HepG2 (cell line): ENCODE measurements at regions not wholly inside any gene's neighbourhood (a gene's known extent, or its start where the extent isn't known, plus 50 kb on each side); places are given as distances from the start of the nearest gene placed in this dataset.

Experiments
- ATAC-seq: fragments of 200-7000 bp; cut with Tn5 transposase; 3 replicates; pipeline ENCODE4 v1.9.1; 2020; ENCODE audit warnings: mild to moderate bottlenecking, moderate library complexity
- BruUV-seq: library from RNA; stranded (reverse); fragments of 400-500 nt; replicated peaks from 2 replicates; lab custom pipeline; 2021; lab: Mats Ljungman, UMichigan
- CTCF ChIA-PET: fragments of 300-600 bp; formaldehyde crosslinking; extraction: SDS; loops from one replicate; lab custom pipeline; 2021; ENCODE audit warnings: low total read pairs, inconsistent platforms, low intra/inter-chr PET ratio; lab: Yijun Ruan, JAX
- POLR2A ChIA-PET: fragments of 350-600 bp; sonication (Branson Sonifier 250); formaldehyde crosslinking; loops from one replicate; lab custom pipeline; 2020; ENCODE audit warnings: antibody characterized with exemption, inconsistent platforms; lab: Yijun Ruan, JAX
- DNase-seq: peaks from one replicate; pipeline ENCODE4 v3.0.0-alpha.2; 2015; ENCODE audit warnings: low spot score
- FAIRE-seq: peaks from 3 replicates; lab custom pipeline; 2011; peaks lifted over from hg19 to GRCh38; lab: Jason Lieb, UNC
- H2AFZ ChIP-seq: one replicate; pipeline ENCODE4 v1.6.1; 2011; ENCODE audit warnings: low read length, inconsistent platforms
- H3K27ac ChIP-seq: fragments of 300-600 bp; 3 replicates; pipeline ENCODE4 v1.8.0; 2011; ENCODE audit warnings: mixed run types, mild to moderate bottlenecking, mixed read lengths, low read length, inconsistent platforms; ENCODE audit not compliant: insufficient read depth; ENCODE audit errors: extremely low read length
- H3K27me3 ChIP-seq, 2 experiments: fragments of 200-600 bp in 1 of 2; 2 replicates in 1 of 2; 3 replicates in 1 of 2; pipeline versions ENCODE4 v1.6.0 to v1.8.0; 2011; ENCODE audit warnings: low read length in 2 of 2, mild to moderate bottlenecking in 2 of 2, moderate library complexity in 2 of 2, inconsistent platforms in 1 of 2; ENCODE audit not compliant: insufficient read depth in 2 of 2, control insufficient read depth in 1 of 2
- H3K36me3 ChIP-seq, 2 experiments: fragments of 200-600 bp in 1 of 2; replicated peaks in 1 of 2; 2 replicates in 1 of 2; 3 replicates in 1 of 2; pipeline versions ENCODE4 v1.5.1 to v1.8.0; 2011; ENCODE audit warnings: low read length in 2 of 2, inconsistent platforms in 1 of 2; ENCODE audit not compliant: insufficient read depth in 2 of 2, control insufficient read depth in 1 of 2
- H3K4me1 ChIP-seq: 2 replicates; pipeline ENCODE4 v1.5.1; 2012; ENCODE audit warnings: low read length, inconsistent platforms; ENCODE audit not compliant: insufficient read depth
- H3K4me2 ChIP-seq: 2 replicates; pipeline ENCODE4 v1.6.0; 2011; ENCODE audit warnings: low read depth, low read length, inconsistent platforms
- H3K4me3 ChIP-seq, 3 experiments: fragments of 200-600 bp in 1 of 3; sonication (generic), shearing (Covaris generic) in 1 of 3; replicated peaks in 1 of 3; 2 replicates each; pipeline ENCODE4 v1.5.1; 2011 to 2016; ENCODE audit warnings: low read length in 3 of 3, inconsistent platforms in 2 of 3, low read depth in 2 of 3, mild to moderate bottlenecking in 2 of 3, control low read depth in 1 of 3, mixed read lengths in 1 of 3; ENCODE audit not compliant: insufficient read depth in 1 of 3
- H3K79me2 ChIP-seq: one replicate; pipeline ENCODE4 v1.6.1; 2011; ENCODE audit warnings: low read length, inconsistent platforms; ENCODE audit not compliant: insufficient read depth
- H3K9ac ChIP-seq: 2 replicates; pipeline ENCODE4 v1.6.0; 2011; ENCODE audit warnings: mild to moderate bottlenecking, low read depth, low read length, inconsistent platforms; ENCODE audit not compliant: insufficient read depth
- H3K9me3 ChIP-seq: 2 replicates; pipeline ENCODE4 v1.5.1; 2012; ENCODE audit warnings: mild to moderate bottlenecking, low read length
- H4K20me1 ChIP-seq: 2 replicates; pipeline ENCODE4 v1.6.0; 2011; ENCODE audit warnings: inconsistent platforms, mild to moderate bottlenecking, low read length, moderate library complexity; ENCODE audit not compliant: insufficient read depth
- AGO1 ChIP-seq: fragments of 200-400 bp; formaldehyde crosslinking; IDR thresholded peaks from 2 replicates; pipeline ENCODE4 v1.6.1; 2017; ENCODE audit warnings: mild to moderate bottlenecking, low read depth, low read length, moderate library complexity; ENCODE audit not compliant: poor library complexity, severe bottlenecking
- BHLHE40 ChIP-seq: IDR thresholded peaks from 2 replicates; pipeline ENCODE4 v1.6.1; 2011; ENCODE audit warnings: low read length, improper control_type of control experiment
- ISL2 ChIP-seq: sonication (generic); formaldehyde crosslinking; IDR thresholded peaks from 2 replicates; pipeline ENCODE4 v1.5.0; 2020; ENCODE audit warnings: missing genetic modification reagents
- KLF12 ChIP-seq: sonication (generic); formaldehyde crosslinking; IDR thresholded peaks from 2 replicates; pipeline ENCODE4 v1.4.0; 2020; ENCODE audit warnings: missing genetic modification reagents, borderline replicate concordance
- NBN ChIP-seq: fragments of 450-650 bp; conservative IDR thresholded peaks from 2 replicates; pipeline ENCODE4 v1.6.1; 2017
- NCOA1 ChIP-seq: sonication (generic); formaldehyde crosslinking; IDR thresholded peaks from 2 replicates; pipeline ENCODE4 v1.9.0; 2021; ENCODE audit warnings: missing genetic modification reagents
- PITX1 ChIP-seq: sonication (generic); formaldehyde crosslinking; IDR thresholded peaks from 2 replicates; pipeline ENCODE4 v1.5.1; 2020; ENCODE audit warnings: mild to moderate bottlenecking, missing genetic modification reagents
- REXO4 ChIP-seq: sonication (generic); formaldehyde crosslinking; IDR thresholded peaks from 2 replicates; pipeline ENCODE4 v1.8.0; 2022; ENCODE audit warnings: missing genetic modification reagents, mild to moderate bottlenecking, borderline replicate concordance
- SMYD3 ChIP-seq: sonication (generic); formaldehyde crosslinking; IDR thresholded peaks from 2 replicates; pipeline ENCODE4 v1.8.1; 2023; ENCODE audit warnings: mild to moderate bottlenecking, missing genetic modification reagents
- ZC3H4 ChIP-seq: sonication (generic); formaldehyde crosslinking; IDR thresholded peaks from 2 replicates; pipeline ENCODE4 v1.4.0; 2020; ENCODE audit warnings: missing genetic modification reagents, borderline replicate concordance
- ZNF12 ChIP-seq: sonication (generic); formaldehyde crosslinking; IDR thresholded peaks from 2 replicates; pipeline ENCODE4 v1.5.0; 2020; ENCODE audit warnings: missing genetic modification reagents
- ZNF263 ChIP-seq: sonication (generic); formaldehyde crosslinking; IDR thresholded peaks from 2 replicates; pipeline ENCODE4 v1.4.0; 2020; ENCODE audit warnings: missing genetic modification reagents
- ZNF496 ChIP-seq: sonication (generic); formaldehyde crosslinking; IDR thresholded peaks from 2 replicates; pipeline ENCODE4 v1.8.1; 2023; ENCODE audit warnings: mild to moderate bottlenecking, moderate library complexity, missing genetic modification reagents; ENCODE audit not compliant: insufficient replicate concordance
- ZNF629 ChIP-seq: sonication (generic); formaldehyde crosslinking; conservative IDR thresholded peaks from 2 replicates; pipeline ENCODE4 v1.5.0; 2020; ENCODE audit warnings: missing genetic modification reagents
- WGBS: methylation state at CpG from one replicate; pipeline ENCODE4 v1.1.6; 2017; ENCODE audit warnings: low lambda C conversion rate; 5-methylcytosine and 5-hydroxymethylcytosine counted together
- in situ Hi-C: cut with HindIII; loops from 2 replicates; pipeline ENCODE4 v1.10.0; 2017; ENCODE audit warnings: low pct_unique_long_range_greater_than_20kb; ENCODE audit not compliant: extremely low pct_ligation_motif_present
- intact Hi-C: fragments of 100-400 bp; cut with micrococcal nuclease; formaldehyde crosslinking; loops from one replicate; pipeline ENCODE4 v1.10.0; 2022; ENCODE audit not compliant: unreplicated experiment

GRCh38 chr6:148042536-148042935, 300.1 kb upstream of the SASH1 start:
- Histone ChIP-seq H3K36me3 (no peaks in the 10 kb centered on the region), H3K4me1 (no peaks in the 10 kb centered on the region), H3K4me2 (no peak overlapping the region), H2AFZ (no peak overlapping the region), H4K20me1 (no peaks in the 10 kb centered on the region), H3K79me2 (no peaks in the 10 kb centered on the region), H3K27me3 (no peaks in the 10 kb centered on the region)
- FAIRE-seq, result no peak
- intact Hi-C loops, result no loop called here
- POLR2A ChIA-PET, result no interaction called here
- CTCF ChIA-PET, result no interaction called here
- no peak for DNase-seq
- BruUV-seq, result no TSS peak
- in situ Hi-C loops, result no loop called here
- WGBS, result 13% methylated on average over 1 of the region's 1 CpG
- ATAC-seq, result no peak
- TF ChIP-seq ZC3H4 (CRISPR knock-in tag), result no peak
- no peak for TF ChIP-seq BHLHE40
- TF ChIP-seq NBN, result no peak
- TF ChIP-seq ZNF12 (CRISPR knock-in tag), result no peak
- no peak for TF ChIP-seq ISL2 (CRISPR knock-in tag)
- TF ChIP-seq NCOA1 (CRISPR knock-in tag), result no peak
- TF ChIP-seq ZNF263 (CRISPR knock-in tag), result no peak
- no peak for TF ChIP-seq AGO1
- no peak for TF ChIP-seq PITX1 (CRISPR knock-in tag)
- TF ChIP-seq SMYD3 (CRISPR knock-in tag), result no peak
- TF ChIP-seq ZNF496, result no peak
- TF ChIP-seq KLF12 (CRISPR knock-in tag), result no peak
- TF ChIP-seq ZNF629 (CRISPR knock-in tag), result no peak
- TF ChIP-seq REXO4, result no peak
- TF ChIP-seq, all 625 proteins: peak for 0
- Histone ChIP-seq H3K4me3 (no peak overlapping the region), H3K9ac (no peak overlapping the region), H3K27ac (no peak overlapping the region), H3K9me3 (peaks cover 8% of the 10 kb centered on the region)
